ENCODE measurements at regions not wholly inside any gene's neighbourhood (a gene's known extent, or its start where the extent isn't known, plus 50 kb on each side); places are given as distances from the start of the nearest gene placed in this dataset.

- no peaks in the 10 kb centered on the region for H3K27me3 Mint-ChIP-seq (ENCODE audit: low read depth)
- no peak for TF ChIP-seq CTCF (IDR thresholded peaks at IDR 0.05)
- H3K4me3 Mint-ChIP-seq (ENCODE audit: unreplicated experiment), result no peak overlapping the region
- DNase-seq (ENCODE audit: low spot score), result no peak
- H3K9me3 Mint-ChIP-seq (ENCODE audit: low read depth), result no peaks in the 10 kb centered on the region
- H3K27ac Mint-ChIP-seq (ENCODE audit: unreplicated experiment), result no peak overlapping the region
- H3K4me1 Mint-ChIP-seq (ENCODE audit: low read depth), result no peaks in the 10 kb centered on the region
- no peaks in the 10 kb centered on the region for H3K36me3 Mint-ChIP-seq (ENCODE audit: low read depth)
Measured at GRCh38 chr3:168269001-168269400, 173.3 kb upstream of the GOLIM4 start.

GRCh38 chr3:168267179-168267578 is 171.5 kb upstream of the GOLIM4 start:
- Mint-ChIP-seq H3K27me3 (ENCODE audit: low read depth) (no peaks in the 10 kb centered on the region), H3K27ac (ENCODE audit: unreplicated experiment) (no peak overlapping the region), H3K9me3 (ENCODE audit: low read depth) (no peaks in the 10 kb centered on the region), H3K4me3 (ENCODE audit: unreplicated experiment) (no peak overlapping the region), H3K36me3 (ENCODE audit: low read depth) (no peaks in the 10 kb centered on the region), H3K4me1 (ENCODE audit: low read depth) (no peaks in the 10 kb centered on the region)
- no peak for TF ChIP-seq CTCF (IDR thresholded peaks at IDR 0.05)
- no peak for DNase-seq (ENCODE audit: low spot score)

GRCh38 chr3:168266335-168266734 is 170.6 kb upstream of the GOLIM4 start:
- H3K36me3 Mint-ChIP-seq (ENCODE audit: low read depth), result no peaks in the 10 kb centered on the region
- H3K4me1 Mint-ChIP-seq (ENCODE audit: low read depth), result no peaks in the 10 kb centered on the region
- no peak overlapping the region for H3K27ac Mint-ChIP-seq (ENCODE audit: unreplicated experiment)
- H3K4me3 Mint-ChIP-seq (ENCODE audit: unreplicated experiment), result no peak overlapping the region
- no peak for TF ChIP-seq CTCF (IDR thresholded peaks at IDR 0.05)
- no peak for DNase-seq (ENCODE audit: low spot score)
- no peaks in the 10 kb centered on the region for H3K27me3 Mint-ChIP-seq (ENCODE audit: low read depth)
- H3K9me3 Mint-ChIP-seq (ENCODE audit: low read depth), result no peaks in the 10 kb centered on the region

GRCh38 chr3:168262887-168263286 is 167.2 kb upstream of the GOLIM4 start:
- H3K27ac Mint-ChIP-seq (ENCODE audit: unreplicated experiment), result no peak overlapping the region
- no peaks in the 10 kb centered on the region for H3K36me3 Mint-ChIP-seq (ENCODE audit: low read depth)
- H3K4me3 Mint-ChIP-seq (ENCODE audit: unreplicated experiment), result no peak overlapping the region
- no peak for TF ChIP-seq CTCF (IDR thresholded peaks at IDR 0.05)
- no peaks in the 10 kb centered on the region for H3K27me3 Mint-ChIP-seq (ENCODE audit: low read depth)
- DNase-seq (ENCODE audit: low spot score), result no peak
- H3K9me3 Mint-ChIP-seq (ENCODE audit: low read depth), result no peaks in the 10 kb centered on the region
- no peaks in the 10 kb centered on the region for H3K4me1 Mint-ChIP-seq (ENCODE audit: low read depth)

- DNase-seq (ENCODE audit: low spot score), result no peak
- Mint-ChIP-seq H3K9me3 (ENCODE audit: low read depth) (no peaks in the 10 kb centered on the region), H3K27ac (ENCODE audit: unreplicated experiment) (no peak overlapping the region), H3K27me3 (ENCODE audit: low read depth) (no peaks in the 10 kb centered on the region), H3K36me3 (ENCODE audit: low read depth) (no peaks in the 10 kb centered on the region), H3K4me3 (ENCODE audit: unreplicated experiment) (no peak overlapping the region), H3K4me1 (ENCODE audit: low read depth) (no peaks in the 10 kb centered on the region)
- TF ChIP-seq CTCF (IDR thresholded peaks at IDR 0.05), result no peak
Measured at GRCh38 chr3:168260859-168261258, 165.1 kb upstream of the GOLIM4 start.
